Naive thymus-derived CD8-positive, alpha-beta T cell (primary cell): ENCODE measurements at regions not wholly inside any gene's neighbourhood (a gene's known extent, or its start where the extent isn't known, plus 50 kb on each side); places are given as distances from the start of the nearest gene placed in this dataset.

ENCODE experiments used
- ATAC-seq, 2 donors: fragments of 150-1000 bp; cut with Tn5 transposase in 1 of 2; sonication (Bioruptor Pico), chemical (Tn5 transposase) in 1 of 2; 1 replicate in 1 of 2; 2 replicates in 1 of 2; pipeline ENCODE4 v1.10.0; 2021; ENCODE audit warnings: mild to moderate bottlenecking in 2 of 2, moderate library complexity in 2 of 2
- POLR2A ChIA-PET: fragments of 350-600 bp; sonication (Branson Sonifier 250); formaldehyde crosslinking; loops from one replicate; lab custom pipeline; 2021; ENCODE audit warnings: antibody characterized with exemption; lab: Charles Lee
- DNase-seq, 10 donors: peaks; one replicate each; pipeline versions ENCODE4 v3.0.0 to v3.0.0-alpha.2; 2020 to 2022
- H3K27ac Mint-ChIP-seq, 10 donors: one replicate each; pipeline ENCODE4 v1.8.0; 2020 to 2022; ENCODE audit warnings: mild to moderate bottlenecking in 10 of 10, mixed read lengths in 10 of 10, moderate library complexity in 4 of 10, inconsistent platforms in 1 of 10
- H3K27me3 Mint-ChIP-seq, 5 donors: one replicate each; pipeline ENCODE4 v1.8.0; 2021 to 2022; ENCODE audit warnings: mixed read lengths in 5 of 5
- H3K36me3 Mint-ChIP-seq, 3 donors: one replicate each; pipeline ENCODE4 v1.8.0; 2020 to 2022; ENCODE audit warnings: mixed read lengths in 3 of 3, mild to moderate bottlenecking in 2 of 3, inconsistent platforms in 1 of 3
- H3K4me1 Mint-ChIP-seq, 4 donors: one replicate each; pipeline ENCODE4 v1.8.0; 2021 to 2022; ENCODE audit warnings: mixed read lengths in 4 of 4
- H3K4me3 Mint-ChIP-seq, 10 donors: one replicate each; pipeline ENCODE4 v1.8.0; 2020 to 2022; ENCODE audit warnings: mild to moderate bottlenecking in 10 of 10, mixed read lengths in 10 of 10, moderate library complexity in 6 of 10, inconsistent platforms in 1 of 10
- H3K9me3 Mint-ChIP-seq, 9 donors: one replicate each; pipeline ENCODE4 v1.8.0; 2020 to 2022; ENCODE audit warnings: mixed read lengths in 9 of 9, mild to moderate bottlenecking in 3 of 9, inconsistent platforms in 1 of 9, moderate library complexity in 1 of 9

DNA sequence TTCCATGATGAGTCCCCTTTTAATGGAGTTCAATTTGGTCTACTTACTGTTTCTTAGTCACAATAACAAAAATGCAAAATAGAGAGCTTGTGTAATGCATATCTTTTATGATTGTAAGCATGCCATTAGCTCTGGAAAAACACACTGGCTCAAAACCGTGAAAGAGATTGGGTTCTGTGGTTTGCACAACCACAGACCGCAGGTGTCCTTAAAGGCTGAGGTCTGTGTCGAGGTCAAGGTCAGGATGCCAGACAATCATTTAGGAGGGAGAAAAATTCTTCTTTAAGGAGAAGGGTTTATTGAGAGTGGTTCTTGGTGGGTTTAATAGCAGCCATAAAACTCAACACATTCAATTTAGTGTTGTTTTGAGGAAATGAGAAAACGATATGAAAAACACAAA lies 487.2 kb downstream of the GALR1 start:
- no peaks in the 10 kb centered on the region for H3K36me3 Mint-ChIP-seq
- no peak overlapping the region for H3K27ac Mint-ChIP-seq
- H3K4me3 Mint-ChIP-seq: no peak overlapping the region
- ATAC-seq (no peak), DNase-seq (no peak)
- H3K4me1 Mint-ChIP-seq: no peaks in the 10 kb centered on the region
- peaks cover 11 to 28% (median 15%) of the 10 kb centered on the region in 5 donors for H3K27me3 Mint-ChIP-seq
- H3K9me3 Mint-ChIP-seq: no peaks in the 10 kb centered on the region
- POLR2A ChIA-PET: no interaction called here

GRCh38 chr18:77737405-77737804 lies 487.8 kb downstream of the GALR1 start:
- Mint-ChIP-seq H3K9me3 (no peaks in the 10 kb centered on the region), H3K36me3 (no peaks in the 10 kb centered on the region), H3K27me3 (peaks cover 10 to 28% (median 15%) of the 10 kb centered on the region in 5 donors), H3K4me1 (no peaks in the 10 kb centered on the region), H3K4me3 (no peak overlapping the region), H3K27ac (no peak overlapping the region)
- POLR2A ChIA-PET: no interaction called here
- ATAC-seq: no peak
- DNase-seq: no peak

DNA sequence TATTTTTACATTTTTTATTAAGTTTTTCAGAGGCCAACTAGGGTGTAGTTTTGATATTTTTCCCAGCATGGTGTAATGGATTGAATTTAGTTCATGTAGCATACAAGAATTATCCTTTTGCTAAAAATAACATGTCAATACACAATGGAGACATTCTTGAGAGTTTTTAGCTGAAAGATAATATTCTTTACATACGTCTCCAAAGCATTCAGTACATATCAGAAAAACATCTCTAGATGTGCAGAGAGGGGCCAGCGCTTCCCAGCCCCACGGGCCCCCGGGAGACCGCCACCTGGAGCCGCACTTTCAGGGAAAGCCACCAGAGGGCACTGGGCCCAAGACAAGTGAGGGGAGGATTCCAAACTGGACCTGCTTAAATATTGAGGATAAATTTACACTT lies 499.4 kb downstream of the GALR1 start:
- H3K27me3 Mint-ChIP-seq: peaks cover 5 to 44% (median 20%) of the 10 kb centered on the region in 5 donors
- no peak overlapping the region for H3K4me3 Mint-ChIP-seq
- H3K27ac Mint-ChIP-seq: no peak overlapping the region
- no peaks in the 10 kb centered on the region for H3K9me3 Mint-ChIP-seq
- POLR2A ChIA-PET: no interaction called here
- no peak for ATAC-seq
- DNase-seq: no peak
- H3K4me1 Mint-ChIP-seq: no peaks in the 10 kb centered on the region
- no peaks in the 10 kb centered on the region for H3K36me3 Mint-ChIP-seq

- no peaks in the 10 kb centered on the region for H3K36me3 Mint-ChIP-seq
- DNase-seq (no peak), ATAC-seq (no peak)
- no peak overlapping the region for H3K27ac Mint-ChIP-seq
- POLR2A ChIA-PET: no interaction called here
- H3K27me3 Mint-ChIP-seq: peaks cover 5 to 53% (median 24%) of the 10 kb centered on the region in 5 donors
- no peaks in the 10 kb centered on the region for H3K9me3 Mint-ChIP-seq
- no peaks in the 10 kb centered on the region for H3K4me1 Mint-ChIP-seq
- no peak overlapping the region for H3K4me3 Mint-ChIP-seq
Measured at GRCh38 chr18:77750006-77750405, 500.4 kb downstream of the GALR1 start.

DNA sequence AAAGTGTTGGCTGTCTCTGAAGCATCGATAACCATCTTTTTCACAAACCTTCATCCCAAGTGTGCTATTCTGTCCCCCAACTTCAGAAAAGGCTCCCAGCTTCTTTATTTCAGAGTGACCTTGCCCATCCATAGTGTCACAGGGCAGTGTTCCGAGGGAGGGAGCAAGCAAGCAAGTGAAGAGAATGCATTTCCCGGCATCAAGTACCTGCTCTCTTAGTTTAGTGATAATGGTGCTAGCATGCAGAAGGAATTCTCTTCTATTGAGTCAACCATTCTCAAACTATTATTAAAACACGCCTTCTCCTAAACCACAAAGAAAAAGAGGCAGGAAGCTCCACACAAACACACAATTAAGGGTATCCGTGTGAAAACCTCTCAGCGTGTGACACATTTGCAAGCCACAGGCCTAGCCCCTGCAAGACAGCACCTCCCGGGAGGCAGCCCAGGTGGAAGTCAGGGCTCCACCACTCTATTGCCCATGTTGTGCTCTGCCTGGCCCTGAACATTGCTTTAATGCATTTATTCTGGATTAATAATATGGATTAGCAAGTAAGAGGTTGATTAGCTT lies 504.9 kb downstream of the GALR1 start:
- H3K9me3 Mint-ChIP-seq: no peaks in the 10 kb centered on the region
- ATAC-seq: no peak
- POLR2A ChIA-PET: no interaction called here

GRCh38 chr18:77755187-77755586 lies 505.5 kb downstream of the GALR1 start:
- Mint-ChIP-seq H3K36me3 (no peaks in the 10 kb centered on the region), H3K27ac (no peak overlapping the region), H3K9me3 (no peaks in the 10 kb centered on the region), H3K4me1 (no peaks in the 10 kb centered on the region), H3K4me3 (no peak overlapping the region), H3K27me3 (peaks cover 5 to 60% (median 19%) of the 10 kb centered on the region in 5 donors)
- POLR2A ChIA-PET: no interaction called here
- no peak for ATAC-seq
- no peak for DNase-seq

More for the DNA sequence above, 504.9 kb downstream of the GALR1 start:
- Mint-ChIP-seq H3K27ac (no peak overlapping the region), H3K27me3 (peaks cover 5 to 58% (median 19%) of the 10 kb centered on the region in 5 donors), H3K4me3 (no peak overlapping the region), H3K4me1 (no peaks in the 10 kb centered on the region), H3K36me3 (no peaks in the 10 kb centered on the region)
- DNase-seq: no peak

- Mint-ChIP-seq H3K27ac (no peak overlapping the region), H3K27me3 (peaks cover 7 to 35% (median 14%) of the 10 kb centered on the region in 5 donors), H3K36me3 (no peaks in the 10 kb centered on the region), H3K4me1 (peaks cover 0 to 4% (median 1%) of the 10 kb centered on the region in 4 donors), H3K9me3 (no peaks in the 10 kb centered on the region), H3K4me3 (no peak overlapping the region)
- DNase-seq: no peak
- POLR2A ChIA-PET: no interaction called here
- no peak for ATAC-seq
Measured at GRCh38 chr18:77761332-77761731, 511.7 kb downstream of the GALR1 start.

- no peak for DNase-seq
- Mint-ChIP-seq H3K4me3 (no peak overlapping the region), H3K27ac (no peak overlapping the region), H3K4me1 (peaks cover 0 to 4% (median 1%) of the 10 kb centered on the region in 4 donors), H3K27me3 (peaks cover 11 to 35% (median 16%) of the 10 kb centered on the region in 5 donors), H3K9me3 (no peaks in the 10 kb centered on the region), H3K36me3 (no peaks in the 10 kb centered on the region)
- POLR2A ChIA-PET: no interaction called here
- no peak for ATAC-seq
Measured at GRCh38 chr18:77762014-77762413, 512.4 kb downstream of the GALR1 start.

DNA sequence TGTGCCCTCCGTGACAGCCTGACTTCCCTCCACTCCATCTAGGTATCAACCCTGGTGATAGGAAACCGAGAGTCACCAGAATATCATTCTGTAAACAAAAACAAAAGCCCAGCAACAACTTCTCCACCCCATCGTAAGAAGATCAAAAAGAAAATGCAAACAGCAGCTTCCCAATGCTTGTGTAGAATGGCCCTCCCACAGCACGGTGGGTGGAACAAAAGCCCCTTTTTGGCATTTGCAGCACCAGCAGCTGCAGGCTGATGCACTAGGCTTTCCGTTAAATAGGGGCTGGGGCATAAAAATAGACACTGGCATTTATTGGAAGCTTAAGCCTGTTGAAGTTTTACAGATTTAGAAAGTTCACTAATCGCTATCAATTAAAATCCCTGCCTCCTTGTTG lies 513.0 kb downstream of the GALR1 start:
- Mint-ChIP-seq H3K27ac (no peak overlapping the region), H3K27me3 (peaks cover 11 to 35% (median 16%) of the 10 kb centered on the region in 5 donors), H3K9me3 (no peaks in the 10 kb centered on the region), H3K4me3 (peak overlapping the region in 1 of 10 donors; percentile 32), H3K36me3 (no peaks in the 10 kb centered on the region), H3K4me1 (peaks cover 0 to 4% (median 1%) of the 10 kb centered on the region in 4 donors)
- POLR2A ChIA-PET: no interaction called here
- ATAC-seq (no peak), DNase-seq (no peak)

- POLR2A ChIA-PET: no interaction called here
- H3K4me3 Mint-ChIP-seq: no peak overlapping the region
- ATAC-seq (no peak), DNase-seq (no peak)
- H3K4me1 Mint-ChIP-seq: peaks cover 0 to 4% (median 1%) of the 10 kb centered on the region in 4 donors
- H3K27me3 Mint-ChIP-seq: peaks cover 11 to 33% (median 16%) of the 10 kb centered on the region in 5 donors
- no peaks in the 10 kb centered on the region for H3K36me3 Mint-ChIP-seq
- no peak overlapping the region for H3K27ac Mint-ChIP-seq
- no peaks in the 10 kb centered on the region for H3K9me3 Mint-ChIP-seq
Measured at GRCh38 chr18:77763530-77764145, 514.0 kb downstream of the GALR1 start.

DNA sequence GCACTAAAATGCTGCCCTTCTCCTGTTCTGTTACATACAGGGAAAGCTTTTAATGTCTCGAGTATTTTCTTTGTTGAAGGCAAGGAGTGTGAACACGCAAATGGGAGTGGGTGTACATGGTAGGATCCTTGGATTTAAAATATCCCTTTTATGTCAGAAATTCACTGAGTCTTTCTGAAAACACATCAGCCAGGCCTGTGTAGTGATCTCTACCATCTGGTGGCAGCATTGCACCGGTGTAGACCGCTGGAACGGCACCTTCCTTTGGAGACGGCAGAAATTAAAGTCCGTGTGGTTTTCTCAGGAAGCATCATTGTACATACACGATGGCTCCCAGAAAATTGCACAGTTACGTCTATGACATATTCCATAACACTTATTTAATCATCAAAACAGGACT lies 515.8 kb downstream of the GALR1 start:
- POLR2A ChIA-PET: no interaction called here
- ATAC-seq: no peak
- Mint-ChIP-seq H3K4me3 (no peak overlapping the region), H3K27me3 (peaks cover 11 to 24% (median 12%) of the 10 kb centered on the region in 5 donors), H3K4me1 (peaks cover 0 to 4% (median 1%) of the 10 kb centered on the region in 4 donors), H3K27ac (no peak overlapping the region), H3K9me3 (no peaks in the 10 kb centered on the region), H3K36me3 (no peaks in the 10 kb centered on the region)
- DNase-seq: no peak

GRCh38 chr18:77766421-77766820 lies 516.8 kb downstream of the GALR1 start:
- Mint-ChIP-seq H3K36me3 (no peaks in the 10 kb centered on the region), H3K9me3 (no peaks in the 10 kb centered on the region), H3K4me3 (no peak overlapping the region), H3K27ac (peak overlapping the region in 1 of 10 donors; percentile 5), H3K4me1 (peaks cover 0 to 3% (median 1%) of the 10 kb centered on the region in 4 donors), H3K27me3 (peaks cover 3 to 16% (median 11%) of the 10 kb centered on the region in 5 donors)
- DNase-seq (no peak), ATAC-seq (no peak)
- POLR2A ChIA-PET: no interaction called here

DNA sequence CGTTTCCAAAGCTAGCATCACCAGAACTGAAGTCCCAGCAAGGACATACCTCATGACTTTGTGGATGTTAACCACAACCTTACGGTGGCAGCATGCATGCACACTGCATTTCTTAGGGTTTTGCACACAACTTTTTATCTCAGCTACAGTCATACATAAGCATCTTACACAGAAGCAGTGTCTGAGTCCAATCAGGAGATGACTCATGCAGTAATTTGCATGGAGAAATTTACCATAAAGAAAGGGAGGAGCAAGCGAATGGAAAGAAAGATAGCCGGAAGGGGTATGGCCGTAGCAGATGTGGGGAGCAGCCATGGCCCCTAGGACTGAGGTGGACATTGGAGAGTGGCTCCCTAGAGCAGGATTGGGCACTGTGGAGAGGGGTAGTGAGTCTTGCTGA lies 522.5 kb downstream of the GALR1 start:
- Mint-ChIP-seq H3K27ac (peak overlapping the region in 1 of 10 donors; percentile 14), H3K27me3 (peaks cover 0 to 6% (median 1%) of the 10 kb centered on the region in 5 donors), H3K9me3 (no peaks in the 10 kb centered on the region), H3K4me1 (no peaks in the 10 kb centered on the region), H3K4me3 (no peak overlapping the region), H3K36me3 (no peaks in the 10 kb centered on the region)
- DNase-seq (no peak), ATAC-seq (no peak)
- POLR2A ChIA-PET: no interaction called here

- Mint-ChIP-seq H3K27me3 (peaks cover 0 to 5% (median 1%) of the 10 kb centered on the region in 5 donors), H3K4me3 (no peak overlapping the region), H3K36me3 (no peaks in the 10 kb centered on the region), H3K4me1 (no peaks in the 10 kb centered on the region), H3K27ac (no peak overlapping the region), H3K9me3 (no peaks in the 10 kb centered on the region)
- DNase-seq (no peak), ATAC-seq (no peak)
- POLR2A ChIA-PET: no interaction called here
Measured at GRCh38 chr18:77776104-77776503, 526.5 kb downstream of the GALR1 start.
